ENCODE measurements at regions not wholly inside any gene's neighbourhood (a gene's known extent, or its start where the extent isn't known, plus 50 kb on each side); places are given as distances from the start of the nearest gene placed in this dataset.
"Not testable (repeated sequence)": the region's sequence is repeated elsewhere in the genome, so short reads cannot be mapped to it uniquely, and the experiment has no call there.

GRCh38 chr10:3325954-3326750 lies 153.6 kb upstream of the PITRM1 start:
- no peak for DNase-seq

- DNase-seq = no peak
Observed at GRCh38 chr10:3324612-3325038, 152.0 kb upstream of the PITRM1 start.

GRCh38 chr10:3323865-3324498 lies 151.4 kb upstream of the PITRM1 start:
- no peak for DNase-seq

GRCh38 chr10:3321123-3321522 lies 148.5 kb upstream of the PITRM1 start:
- no peak for DNase-seq

GRCh38 chr10:3319811-3320226 lies 147.2 kb upstream of the PITRM1 start:
- no peak for DNase-seq

GRCh38 chr10:3318480-3318807 lies 145.9 kb upstream of the PITRM1 start:
- not testable (repeated sequence) for DNase-seq

GRCh38 chr10:3317553-3318479 lies 145.2 kb upstream of the PITRM1 start:
- not testable (repeated sequence) for DNase-seq

- DNase-seq = not testable (repeated sequence)
Observed at GRCh38 chr10:3314445-3315085, 142.0 kb upstream of the PITRM1 start.

GRCh38 chr10:3313784-3314444 lies 141.3 kb upstream of the PITRM1 start:
- not testable (repeated sequence) for DNase-seq

GRCh38 chr10:3312403-3312940 lies 139.9 kb upstream of the PITRM1 start:
- DNase-seq = no peak

- DNase-seq = no peak
Observed at GRCh38 chr10:3310016-3310784, 137.6 kb upstream of the PITRM1 start.

GRCh38 chr10:3306050-3306449 lies 133.5 kb upstream of the PITRM1 start:
- DNase-seq = no peak

GRCh38 chr10:3295582-3296151 lies 123.1 kb upstream of the PITRM1 start:
- no peak for DNase-seq

GRCh38 chr10:3294919-3295581 lies 122.5 kb upstream of the PITRM1 start:
- peak in 1 of 2 experiments; percentile 3 for DNase-seq

- no peak for DNase-seq
Observed at GRCh38 chr10:3293581-3294431, 121.2 kb upstream of the PITRM1 start.

- DNase-seq = no peak
Observed at GRCh38 chr10:3292636-3293035, 120.1 kb upstream of the PITRM1 start.

GRCh38 chr10:3290550-3290949 lies 118.0 kb upstream of the PITRM1 start:
- no peak for DNase-seq

- DNase-seq = peak in 1 of 2 experiments; percentile 43
Observed at GRCh38 chr10:3287572-3288445, 115.2 kb upstream of the PITRM1 start.
